Lower lobe of right lung (tissue), 2 donors: ENCODE measurements at regions not wholly inside any gene's neighbourhood (a gene's known extent, or its start where the extent isn't known, plus 50 kb on each side); places are given as distances from the start of the nearest gene placed in this dataset.
"Not testable (repeated sequence)": the region's sequence is repeated elsewhere in the genome, so short reads cannot be mapped to it uniquely, and the experiment has no call there.

Experiments
- ATAC-seq, 2 donors: fragments of 200-7000 bp; cut with Tn5 transposase; one replicate each; pipeline ENCODE4 v1.9.1; 2020 to 2022; ENCODE audit warnings: mild to moderate bottlenecking in 2 of 2, moderate library complexity in 2 of 2
- DNase-seq: peaks from one replicate; pipeline ENCODE4 v3.0.0-alpha.2; 2020
- H3K27ac ChIP-seq: fragments of 200-600 bp; one replicate; pipeline ENCODE4 v1.8.0; 2022
- H3K27me3 ChIP-seq: fragments of 200-600 bp; one replicate; pipeline ENCODE4 v1.8.0; 2022; ENCODE audit warnings: low read depth
- H3K36me3 ChIP-seq: fragments of 200-600 bp; one replicate; pipeline ENCODE4 v1.8.0; 2022; ENCODE audit warnings: mild to moderate bottlenecking
- H3K4me1 ChIP-seq: fragments of 200-600 bp; one replicate; pipeline ENCODE4 v1.8.0; 2022
- H3K4me3 ChIP-seq: fragments of 200-600 bp; one replicate; pipeline ENCODE4 v1.8.0; 2022; ENCODE audit warnings: mild to moderate bottlenecking
- H3K9me3 ChIP-seq: fragments of 200-600 bp; one replicate; pipeline ENCODE4 v1.8.0; 2022
- intact Hi-C: fragments of 100-400 bp; cut with DNase I; formaldehyde crosslinking; loops from one replicate; pipeline ENCODE4 v1.11.0; 2022
- TF ChIP-seq, protein P1 (sequence below): fragments of 200-600 bp; IDR thresholded peaks from one replicate; pipeline ENCODE4 v1.8.0; 2022; ENCODE audit warnings: antibody characterized with exemption, mild to moderate bottlenecking
- donor health status: DM: no; HTN: yes; CAD: no; lungs with severe emphysema.

- TF ChIP-seq, protein P1, sequence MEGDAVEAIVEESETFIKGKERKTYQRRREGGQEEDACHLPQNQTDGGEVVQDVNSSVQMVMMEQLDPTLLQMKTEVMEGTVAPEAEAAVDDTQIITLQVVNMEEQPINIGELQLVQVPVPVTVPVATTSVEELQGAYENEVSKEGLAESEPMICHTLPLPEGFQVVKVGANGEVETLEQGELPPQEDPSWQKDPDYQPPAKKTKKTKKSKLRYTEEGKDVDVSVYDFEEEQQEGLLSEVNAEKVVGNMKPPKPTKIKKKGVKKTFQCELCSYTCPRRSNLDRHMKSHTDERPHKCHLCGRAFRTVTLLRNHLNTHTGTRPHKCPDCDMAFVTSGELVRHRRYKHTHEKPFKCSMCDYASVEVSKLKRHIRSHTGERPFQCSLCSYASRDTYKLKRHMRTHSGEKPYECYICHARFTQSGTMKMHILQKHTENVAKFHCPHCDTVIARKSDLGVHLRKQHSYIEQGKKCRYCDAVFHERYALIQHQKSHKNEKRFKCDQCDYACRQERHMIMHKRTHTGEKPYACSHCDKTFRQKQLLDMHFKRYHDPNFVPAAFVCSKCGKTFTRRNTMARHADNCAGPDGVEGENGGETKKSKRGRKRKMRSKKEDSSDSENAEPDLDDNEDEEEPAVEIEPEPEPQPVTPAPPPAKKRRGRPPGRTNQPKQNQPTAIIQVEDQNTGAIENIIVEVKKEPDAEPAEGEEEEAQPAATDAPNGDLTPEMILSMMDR = no peak
- Histone ChIP-seq H3K4me3 (no peak overlapping the region), H3K36me3 (no peaks in the 10 kb centered on the region), H3K4me1 (no peaks in the 10 kb centered on the region), H3K9me3 (no peaks in the 10 kb centered on the region), H3K27me3 (no peaks in the 10 kb centered on the region), H3K27ac (no peak overlapping the region)
- ATAC-seq = no peak
- intact Hi-C loops = no loop called here
- DNase-seq = no peak
Observed at GRCh38 chr2:219861307-219861706, 233.9 kb downstream of the SLC4A3 start.

DNA sequence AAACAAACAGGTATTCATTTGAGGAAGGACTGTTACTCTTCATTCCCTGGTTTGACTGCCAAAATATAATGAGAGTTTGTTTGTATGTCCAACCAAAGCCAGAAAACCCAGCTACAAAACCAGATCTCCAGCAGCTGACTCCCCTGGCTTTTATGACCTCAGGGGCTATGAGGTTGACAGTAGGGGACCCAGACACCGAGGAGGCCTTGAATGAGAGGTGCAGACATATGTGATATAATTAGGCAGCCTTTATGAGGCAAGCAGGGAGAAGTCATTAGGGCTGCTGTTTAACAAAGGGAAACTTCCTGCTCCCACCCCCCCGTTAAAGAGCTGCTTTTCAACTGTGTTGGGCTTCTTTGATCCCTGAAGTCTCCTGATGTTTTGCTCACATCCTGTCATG is 236.7 kb downstream of the SLC4A3 start:
- Histone ChIP-seq H3K27me3 (no peaks in the 10 kb centered on the region), H3K4me3 (no peak overlapping the region), H3K4me1 (no peaks in the 10 kb centered on the region), H3K36me3 (no peaks in the 10 kb centered on the region), H3K9me3 (no peaks in the 10 kb centered on the region), H3K27ac (no peak overlapping the region)
- no peak for ATAC-seq
- DNase-seq = no peak
- TF ChIP-seq, protein P1 = no peak
- intact Hi-C loops = no loop called here

- no peak overlapping the region for H3K4me3 ChIP-seq
- intact Hi-C loops = no loop called here
- no peaks in the 10 kb centered on the region for H3K27me3 ChIP-seq
- ATAC-seq = no peak
- no peaks in the 10 kb centered on the region for H3K4me1 ChIP-seq
- DNase-seq = no peak
- no peaks in the 10 kb centered on the region for H3K9me3 ChIP-seq
- no peaks in the 10 kb centered on the region for H3K36me3 ChIP-seq
- H3K27ac ChIP-seq = no peak overlapping the region
- TF ChIP-seq, protein P1 = no peak
Observed at GRCh38 chr2:219868635-219869034, 241.2 kb downstream of the SLC4A3 start.

DNA sequence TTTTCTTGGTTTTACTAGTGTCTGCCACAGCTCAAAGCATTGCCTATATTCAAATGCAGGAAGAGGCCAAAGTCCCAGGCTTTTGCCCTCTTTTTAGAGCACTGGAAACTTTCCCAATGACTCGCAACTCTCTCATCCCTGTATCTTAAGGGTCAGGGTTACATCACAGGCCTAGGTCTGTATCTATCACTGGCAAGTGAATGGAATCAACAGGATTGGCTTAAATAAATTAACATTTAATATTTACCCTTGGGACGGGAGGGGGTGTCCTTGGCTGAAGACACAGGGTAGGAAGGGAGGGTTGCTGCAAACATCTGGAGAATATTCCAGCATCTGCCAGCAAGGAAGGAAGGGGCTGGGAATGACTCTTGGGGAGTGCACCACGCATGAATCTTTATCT is 242.6 kb downstream of the SLC4A3 start:
- H3K27me3 ChIP-seq = no peaks in the 10 kb centered on the region
- TF ChIP-seq, protein P1 = no peak
- ATAC-seq = no peak
- H3K36me3 ChIP-seq = no peaks in the 10 kb centered on the region
- DNase-seq = no peak
- no peak overlapping the region for H3K4me3 ChIP-seq
- H3K4me1 ChIP-seq = no peaks in the 10 kb centered on the region
- no peaks in the 10 kb centered on the region for H3K9me3 ChIP-seq
- intact Hi-C loops = no loop called here
- no peak overlapping the region for H3K27ac ChIP-seq

- no peaks in the 10 kb centered on the region for H3K27me3 ChIP-seq
- H3K9me3 ChIP-seq = no peaks in the 10 kb centered on the region
- H3K27ac ChIP-seq = no peak overlapping the region
- no peaks in the 10 kb centered on the region for H3K36me3 ChIP-seq
- ATAC-seq (no peak), DNase-seq (no peak)
- no peak overlapping the region for H3K4me3 ChIP-seq
- intact Hi-C loops = no loop called here
- TF ChIP-seq, protein P1 = no peak
- no peaks in the 10 kb centered on the region for H3K4me1 ChIP-seq
Observed at GRCh38 chr2:219871351-219871750, 243.9 kb downstream of the SLC4A3 start.

GRCh38 chr2:219875036-219875435 is 247.6 kb downstream of the SLC4A3 start:
- no peaks in the 10 kb centered on the region for H3K4me1 ChIP-seq
- DNase-seq = no peak
- no peaks in the 10 kb centered on the region for H3K36me3 ChIP-seq
- intact Hi-C loops = no loop called here
- no peak overlapping the region for H3K4me3 ChIP-seq
- H3K27me3 ChIP-seq = no peaks in the 10 kb centered on the region
- TF ChIP-seq, protein P1 = no peak
- H3K27ac ChIP-seq = no peak overlapping the region
- no peaks in the 10 kb centered on the region for H3K9me3 ChIP-seq
- no peak for ATAC-seq

DNA sequence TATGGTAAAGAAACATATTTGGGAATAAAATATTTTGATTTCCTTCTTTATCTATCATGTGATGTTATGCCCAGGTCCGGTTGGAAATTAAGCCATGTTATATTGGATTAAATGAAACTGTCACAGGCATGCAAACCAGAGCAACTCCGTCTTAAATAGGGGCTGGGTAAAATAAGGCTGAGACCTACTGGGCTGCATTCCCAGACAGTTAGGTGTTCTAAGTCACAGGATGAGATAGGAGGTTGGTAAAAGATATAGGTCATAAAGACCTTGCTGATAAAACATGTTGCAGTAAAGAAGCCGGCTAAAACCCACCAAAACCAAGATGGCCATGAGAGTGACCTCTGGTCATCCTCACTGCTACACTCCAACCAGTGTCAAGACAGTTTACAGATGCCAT is 248.6 kb downstream of the SLC4A3 start:
- DNase-seq, H3K27ac ChIP-seq, H3K36me3 ChIP-seq, H3K4me3 ChIP-seq, H3K9me3 ChIP-seq, H3K4me1 ChIP-seq, H3K27me3 ChIP-seq, ATAC-seq, intact Hi-C loops: not testable (repeated sequence)
